Parathyroid adenoma (tissue), 2 donors: ENCODE measurements at regions not wholly inside any gene's neighbourhood (a gene's known extent, or its start where the extent isn't known, plus 50 kb on each side); places are given as distances from the start of the nearest gene placed in this dataset.

Source experiments
- H2AFZ ChIP-seq: fragments of 300-600 bp; sonication (generic); one replicate; pipeline ENCODE4 v1.7.0; 2017; ENCODE audit warnings: antibody characterized with exemption, mild to moderate bottlenecking
- H3K27ac ChIP-seq: fragments of 300-600 bp; sonication (generic); one replicate; pipeline ENCODE4 v1.7.0; 2017
- H3K27me3 ChIP-seq: fragments of 300-600 bp; sonication (generic); one replicate; pipeline ENCODE4 v1.7.0; 2017; ENCODE audit warnings: low read length; ENCODE audit not compliant: control insufficient read depth, insufficient read depth
- H3K36me3 ChIP-seq: fragments of 300-600 bp; sonication (generic); one replicate; pipeline ENCODE4 v1.7.0; 2017; ENCODE audit warnings: low read length; ENCODE audit not compliant: control insufficient read depth, insufficient read depth
- H3K4me1 ChIP-seq: fragments of 300-600 bp; sonication (generic); one replicate; pipeline ENCODE4 v1.7.0; 2017; ENCODE audit warnings: control low read depth
- H3K4me2 ChIP-seq: fragments of 300-600 bp; sonication (generic); one replicate; pipeline ENCODE4 v1.7.0; 2017; ENCODE audit warnings: low read length
- H3K4me3 ChIP-seq: fragments of 300-600 bp; sonication (generic); one replicate; pipeline ENCODE4 v1.7.0; 2017; ENCODE audit warnings: low read depth, low read length
- H3K79me2 ChIP-seq: fragments of 300-600 bp; sonication (generic); one replicate; pipeline ENCODE4 v1.7.0; 2017; ENCODE audit warnings: control low read depth
- H3K9ac ChIP-seq: fragments of 300-600 bp; sonication (generic); one replicate; pipeline ENCODE4 v1.7.0; 2017; ENCODE audit warnings: mild to moderate bottlenecking
- H3K9me3 ChIP-seq: fragments of 300-600 bp; sonication (generic); one replicate; pipeline ENCODE4 v1.7.0; 2017; ENCODE audit warnings: low read length; ENCODE audit not compliant: control insufficient read depth
- TF ChIP-seq, protein P1 (sequence below): fragments of 300-600 bp; sonication (generic); IDR thresholded peaks from one replicate; pipeline ENCODE4 v1.7.0; 2017; ENCODE audit warnings: antibody characterized with exemption, mild to moderate bottlenecking
- donor health status: primary hyperparathyroidism.

DNA sequence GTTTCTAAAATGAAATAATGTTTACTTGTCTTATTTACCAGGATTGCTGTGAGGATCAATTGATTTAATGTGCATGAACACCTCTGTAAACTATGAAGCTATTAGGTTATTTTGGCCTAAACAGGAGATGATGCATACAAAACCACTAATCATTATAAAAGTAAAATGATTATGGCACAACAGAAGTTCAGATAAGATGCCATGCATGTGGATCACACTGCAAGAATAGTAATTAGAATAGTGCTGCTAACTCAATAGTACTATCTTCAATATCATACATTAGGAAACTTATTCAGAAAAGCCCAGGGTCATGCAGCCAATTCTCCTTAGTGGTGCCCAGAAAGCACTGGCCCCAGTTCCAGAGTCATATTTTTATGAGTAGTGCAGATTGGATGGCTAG is 66.9 kb downstream of the TMEM100 start:
- H3K4me3 ChIP-seq = no peak overlapping the region
- H3K9ac ChIP-seq = no peak overlapping the region
- H3K27ac ChIP-seq = no peak overlapping the region
- H3K79me2 ChIP-seq = no peaks in the 10 kb centered on the region
- no peak overlapping the region for H2AFZ ChIP-seq
- H3K36me3 ChIP-seq = no peaks in the 10 kb centered on the region
- no peaks in the 10 kb centered on the region for H3K27me3 ChIP-seq
- H3K9me3 ChIP-seq = no peaks in the 10 kb centered on the region
- H3K4me2 ChIP-seq = no peak overlapping the region
- no peaks in the 10 kb centered on the region for H3K4me1 ChIP-seq
- TF ChIP-seq, protein P1, sequence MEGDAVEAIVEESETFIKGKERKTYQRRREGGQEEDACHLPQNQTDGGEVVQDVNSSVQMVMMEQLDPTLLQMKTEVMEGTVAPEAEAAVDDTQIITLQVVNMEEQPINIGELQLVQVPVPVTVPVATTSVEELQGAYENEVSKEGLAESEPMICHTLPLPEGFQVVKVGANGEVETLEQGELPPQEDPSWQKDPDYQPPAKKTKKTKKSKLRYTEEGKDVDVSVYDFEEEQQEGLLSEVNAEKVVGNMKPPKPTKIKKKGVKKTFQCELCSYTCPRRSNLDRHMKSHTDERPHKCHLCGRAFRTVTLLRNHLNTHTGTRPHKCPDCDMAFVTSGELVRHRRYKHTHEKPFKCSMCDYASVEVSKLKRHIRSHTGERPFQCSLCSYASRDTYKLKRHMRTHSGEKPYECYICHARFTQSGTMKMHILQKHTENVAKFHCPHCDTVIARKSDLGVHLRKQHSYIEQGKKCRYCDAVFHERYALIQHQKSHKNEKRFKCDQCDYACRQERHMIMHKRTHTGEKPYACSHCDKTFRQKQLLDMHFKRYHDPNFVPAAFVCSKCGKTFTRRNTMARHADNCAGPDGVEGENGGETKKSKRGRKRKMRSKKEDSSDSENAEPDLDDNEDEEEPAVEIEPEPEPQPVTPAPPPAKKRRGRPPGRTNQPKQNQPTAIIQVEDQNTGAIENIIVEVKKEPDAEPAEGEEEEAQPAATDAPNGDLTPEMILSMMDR = no peak

DNA sequence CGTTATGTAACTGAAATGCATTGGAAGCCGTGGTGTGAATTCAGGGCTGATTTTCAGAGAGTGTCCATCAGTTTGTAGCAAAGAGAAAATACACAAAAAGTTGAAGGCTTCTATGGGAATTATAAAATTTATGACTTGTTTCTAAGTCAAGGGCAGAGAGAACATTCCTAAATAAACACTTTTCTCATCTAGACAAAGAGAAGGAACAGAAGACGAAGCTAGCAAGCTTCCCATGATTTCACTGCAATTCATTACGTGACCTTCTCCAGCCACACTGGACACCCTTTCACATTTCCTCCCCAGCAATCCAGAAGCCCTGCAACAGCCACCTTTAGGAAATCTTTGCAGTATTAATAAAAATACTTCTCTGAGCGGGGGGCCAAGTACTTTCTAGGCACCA is 67.8 kb downstream of the TMEM100 start:
- Histone ChIP-seq H3K4me2 (no peak overlapping the region), H3K27me3 (no peaks in the 10 kb centered on the region), H2AFZ (no peak overlapping the region), H3K27ac (no peak overlapping the region), H3K9me3 (no peaks in the 10 kb centered on the region), H3K4me1 (no peaks in the 10 kb centered on the region), H3K4me3 (no peak overlapping the region), H3K36me3 (no peaks in the 10 kb centered on the region), H3K9ac (no peak overlapping the region), H3K79me2 (no peaks in the 10 kb centered on the region)
- TF ChIP-seq, protein P1 = no peak

DNA sequence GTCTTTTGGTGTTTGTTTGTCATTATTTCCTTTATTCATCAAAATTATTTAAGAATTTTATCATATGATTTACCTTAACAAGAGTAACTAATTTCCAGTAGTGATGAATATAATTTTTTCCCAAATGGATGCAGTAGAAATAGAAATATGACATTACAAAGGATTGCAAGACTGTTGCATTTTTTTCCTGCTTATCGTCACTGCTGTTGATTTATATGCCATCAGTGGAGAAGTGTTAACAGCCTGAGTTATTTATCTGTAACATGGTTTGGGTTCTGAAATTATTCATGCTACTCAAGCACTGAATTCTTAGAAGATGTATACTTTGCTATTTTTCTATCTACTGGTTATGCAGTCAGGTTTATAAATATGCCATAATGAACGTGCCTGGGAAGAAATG is 68.6 kb downstream of the TMEM100 start:
- H3K27me3 ChIP-seq = no peaks in the 10 kb centered on the region
- no peak overlapping the region for H2AFZ ChIP-seq
- no peak overlapping the region for H3K27ac ChIP-seq
- H3K9me3 ChIP-seq = no peaks in the 10 kb centered on the region
- H3K4me1 ChIP-seq = no peaks in the 10 kb centered on the region
- no peak overlapping the region for H3K4me2 ChIP-seq
- no peaks in the 10 kb centered on the region for H3K36me3 ChIP-seq
- no peak overlapping the region for H3K9ac ChIP-seq
- TF ChIP-seq, protein P1 = no peak
- no peak overlapping the region for H3K4me3 ChIP-seq
- H3K79me2 ChIP-seq = no peaks in the 10 kb centered on the region

DNA sequence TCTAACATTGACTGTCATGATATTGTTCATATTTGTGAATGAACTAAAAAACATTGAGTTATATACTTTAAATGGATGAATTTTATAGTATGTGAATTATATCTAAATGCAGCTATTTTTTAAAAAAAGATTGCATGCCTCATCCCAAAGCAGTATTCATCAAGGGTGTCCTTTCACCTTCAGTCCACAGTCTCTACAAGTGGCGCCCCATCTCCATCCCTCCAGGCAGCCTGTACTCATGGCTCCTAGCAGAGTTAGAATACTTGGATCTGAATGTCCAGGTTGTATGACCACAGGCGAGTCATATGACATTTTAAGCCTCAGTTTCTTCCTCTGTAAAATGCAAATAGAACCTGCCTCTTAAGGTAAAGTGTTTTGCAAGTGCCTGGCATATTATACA is 69.8 kb downstream of the TMEM100 start:
- Histone ChIP-seq H3K27me3 (no peaks in the 10 kb centered on the region), H3K79me2 (no peaks in the 10 kb centered on the region), H3K4me3 (no peak overlapping the region), H3K4me2 (no peak overlapping the region), H3K4me1 (no peaks in the 10 kb centered on the region), H3K9me3 (no peaks in the 10 kb centered on the region), H3K27ac (no peak overlapping the region), H3K9ac (no peak overlapping the region), H2AFZ (no peak overlapping the region), H3K36me3 (no peaks in the 10 kb centered on the region)
- TF ChIP-seq, protein P1 = no peak

DNA sequence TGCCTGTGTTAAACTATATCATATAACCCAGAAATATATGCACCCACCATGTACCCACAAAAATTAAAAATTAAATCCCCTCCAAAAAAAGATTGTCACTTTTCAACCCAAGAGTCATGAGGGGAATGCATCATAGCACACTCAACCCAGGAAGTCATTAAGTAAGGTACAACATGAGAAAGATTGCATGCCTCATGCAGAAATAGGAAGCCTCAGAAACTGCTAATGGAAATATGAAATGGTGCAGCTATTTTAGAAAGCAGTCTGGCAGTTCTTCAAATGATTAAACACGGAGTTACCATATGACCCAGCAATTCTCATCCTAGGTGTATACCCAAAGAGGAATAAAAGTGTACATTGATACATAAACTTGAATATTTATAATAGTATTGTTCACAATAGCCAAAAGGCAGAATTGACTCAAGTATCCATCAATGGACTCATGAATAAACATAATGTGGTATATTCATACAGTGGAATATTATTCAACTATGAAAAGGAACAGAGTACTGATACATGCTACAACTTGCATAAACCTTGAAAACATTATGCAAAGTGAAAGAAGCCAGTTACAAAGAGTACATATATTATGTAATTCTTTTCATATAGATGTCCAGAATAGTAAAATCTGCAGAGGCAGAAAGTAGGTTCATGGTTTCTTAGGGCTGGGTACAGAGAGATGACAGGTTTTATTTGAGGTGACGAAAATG is 70.4 kb downstream of the TMEM100 start:
- H3K4me3 ChIP-seq = no peak overlapping the region
- no peaks in the 10 kb centered on the region for H3K9me3 ChIP-seq
- no peak overlapping the region for H2AFZ ChIP-seq
- H3K27me3 ChIP-seq = no peaks in the 10 kb centered on the region
- no peak overlapping the region for H3K27ac ChIP-seq
- H3K4me1 ChIP-seq = no peaks in the 10 kb centered on the region
- TF ChIP-seq, protein P1 = no peak
- no peaks in the 10 kb centered on the region for H3K36me3 ChIP-seq
- no peak overlapping the region for H3K4me2 ChIP-seq
- no peak overlapping the region for H3K9ac ChIP-seq
- no peaks in the 10 kb centered on the region for H3K79me2 ChIP-seq
